Naive thymus-derived CD4-positive, alpha-beta T cell (primary cell): ENCODE measurements at regions not wholly inside any gene's neighbourhood (a gene's known extent, or its start where the extent isn't known, plus 50 kb on each side); places are given as distances from the start of the nearest gene placed in this dataset.

Source experiments
- ATAC-seq: fragments of 150-1000 bp; cut with Tn5 transposase; 2 replicates; pipeline ENCODE4 v1.10.0; 2021; ENCODE audit warnings: mild to moderate bottlenecking, moderate library complexity
- CTCF ChIA-PET: fragments of 350-600 bp; sonication (Branson Sonifier 250); formaldehyde crosslinking; loops from one replicate; lab custom pipeline; 2021; ENCODE audit warnings: antibody characterized with exemption; lab: Charles Lee
- POLR2A ChIA-PET: fragments of 350-600 bp; sonication (Branson Sonifier 250); formaldehyde crosslinking; loops from one replicate; lab custom pipeline; 2021; ENCODE audit warnings: antibody characterized with exemption, inconsistent platforms; lab: Charles Lee
- DNase-seq, 9 donors: peaks; one replicate each; pipeline versions ENCODE4 v3.0.0 to v3.0.0-alpha.2; 2020 to 2022; ENCODE audit warnings: mixed read lengths in 1 of 9
- H3K27ac ChIP-seq: one replicate; pipeline ENCODE4 v1.7.0; 2013; ENCODE audit warnings: mild to moderate bottlenecking, low read depth, low read length, moderate library complexity
- H3K27me3 ChIP-seq, 2 donors: one replicate each; pipeline ENCODE4 v1.7.0; 2013; ENCODE audit warnings: low read length in 2 of 2, mild to moderate bottlenecking in 2 of 2, moderate library complexity in 2 of 2; ENCODE audit not compliant: control insufficient read depth in 2 of 2, insufficient read depth in 2 of 2
- H3K36me3 ChIP-seq, 3 experiments: 1 replicate in 2 of 3; 2 replicates in 1 of 3; pipeline ENCODE4 v1.7.0; 2013; ENCODE audit warnings: low read length in 3 of 3, mild to moderate bottlenecking in 3 of 3, moderate library complexity in 1 of 3; ENCODE audit not compliant: insufficient read depth in 3 of 3, control insufficient read depth in 2 of 3
- H3K4me1 ChIP-seq, 2 donors: one replicate each; pipeline ENCODE4 v1.7.0; 2013; ENCODE audit warnings: low read length in 2 of 2, mild to moderate bottlenecking in 2 of 2, moderate library complexity in 1 of 2; ENCODE audit not compliant: control insufficient read depth in 2 of 2, insufficient read depth in 2 of 2
- H3K4me3 ChIP-seq: 2 replicates; pipeline ENCODE4 v1.7.0; 2013; ENCODE audit warnings: mild to moderate bottlenecking, low read length
- H3K9me3 ChIP-seq, 3 experiments: 1 replicate in 2 of 3; 2 replicates in 1 of 3; pipeline ENCODE4 v1.7.0; 2013; ENCODE audit warnings: low read length in 3 of 3; ENCODE audit not compliant: control insufficient read depth in 2 of 3
- H3K27ac Mint-ChIP-seq, 9 donors: one replicate each; pipeline ENCODE4 v1.8.0; 2020 to 2022; ENCODE audit warnings: mixed read lengths in 9 of 9, mild to moderate bottlenecking in 8 of 9, moderate library complexity in 5 of 9, inconsistent platforms in 2 of 9
- H3K27me3 Mint-ChIP-seq, 5 donors: one replicate each; pipeline ENCODE4 v1.8.0; 2021 to 2022; ENCODE audit warnings: mixed read lengths in 5 of 5, mild to moderate bottlenecking in 1 of 5
- H3K36me3 Mint-ChIP-seq, 5 donors: one replicate each; pipeline ENCODE4 v1.8.0; 2020 to 2022; ENCODE audit warnings: mixed read lengths in 5 of 5, mild to moderate bottlenecking in 3 of 5, inconsistent platforms in 1 of 5
- H3K4me1 Mint-ChIP-seq, 7 donors: one replicate each; pipeline ENCODE4 v1.8.0; 2020 to 2022; ENCODE audit warnings: mixed read lengths in 7 of 7, mild to moderate bottlenecking in 3 of 7, inconsistent platforms in 1 of 7
- H3K4me3 Mint-ChIP-seq, 10 donors: one replicate each; pipeline ENCODE4 v1.8.0; 2020 to 2022; ENCODE audit warnings: mild to moderate bottlenecking in 10 of 10, mixed read lengths in 10 of 10, moderate library complexity in 6 of 10, inconsistent platforms in 2 of 10
- H3K9me3 Mint-ChIP-seq, 11 donors: one replicate each; pipeline ENCODE4 v1.8.0; 2020 to 2022; ENCODE audit warnings: mixed read lengths in 11 of 11, mild to moderate bottlenecking in 4 of 11, inconsistent platforms in 1 of 11, moderate library complexity in 1 of 11
- intact Hi-C, 2 donors: fragments of 100-400 bp; cut with micrococcal nuclease; formaldehyde crosslinking; loops; one replicate each; pipeline ENCODE4 v1.15.1; 2023

GRCh38 chr13:82565201-82565600, 1317.1 kb downstream of the SLITRK1 start:
- Mint-ChIP-seq H3K9me3 (peaks cover 0 to 23% (median 7%) of the 10 kb centered on the region in 11 donors), H3K27me3 (no peaks in the 10 kb centered on the region), H3K36me3 (no peaks in the 10 kb centered on the region), H3K27ac (no peak overlapping the region), H3K4me1 (no peaks in the 10 kb centered on the region), H3K4me3 (no peak overlapping the region)
- Histone ChIP-seq H3K27me3 (no peaks in the 10 kb centered on the region), H3K4me1 (no peaks in the 10 kb centered on the region), H3K36me3 (no peaks in the 10 kb centered on the region), H3K9me3 (no peaks in the 10 kb centered on the region), H3K27ac (no peak overlapping the region), H3K4me3 (no peak overlapping the region)
- ChIA-PET POLR2A (no interaction called here), CTCF (no interaction called here)
- ATAC-seq (no peak), DNase-seq (no peak)
- intact Hi-C loops, result no loop called here

- POLR2A ChIA-PET, result no interaction called here
- CTCF ChIA-PET, result no interaction called here
- H3K9me3 Mint-ChIP-seq, result peaks cover 0 to 9% (median 2%) of the 10 kb centered on the region in 11 donors
- no peak for DNase-seq
- H3K4me1 ChIP-seq, result no peaks in the 10 kb centered on the region
- intact Hi-C loops, result no loop called here
- ATAC-seq, result no peak
- no peaks in the 10 kb centered on the region for H3K9me3 ChIP-seq
- no peaks in the 10 kb centered on the region for H3K4me1 Mint-ChIP-seq
- no peaks in the 10 kb centered on the region for H3K27me3 Mint-ChIP-seq
- H3K27me3 ChIP-seq, result no peaks in the 10 kb centered on the region
- no peak overlapping the region for H3K4me3 Mint-ChIP-seq
- no peak overlapping the region for H3K4me3 ChIP-seq
- H3K27ac ChIP-seq, result no peak overlapping the region
- H3K27ac Mint-ChIP-seq, result no peak overlapping the region
- H3K36me3 ChIP-seq, result no peaks in the 10 kb centered on the region
- H3K36me3 Mint-ChIP-seq, result no peaks in the 10 kb centered on the region
Observed at GRCh38 chr13:82560889-82561288, 1321.4 kb downstream of the SLITRK1 start.

- Histone ChIP-seq H3K27ac (no peak overlapping the region), H3K27me3 (no peaks in the 10 kb centered on the region), H3K4me3 (no peak overlapping the region), H3K9me3 (no peaks in the 10 kb centered on the region), H3K4me1 (no peaks in the 10 kb centered on the region), H3K36me3 (no peaks in the 10 kb centered on the region)
- no peaks in the 10 kb centered on the region for H3K36me3 Mint-ChIP-seq
- H3K27ac Mint-ChIP-seq, result no peak overlapping the region
- no peaks in the 10 kb centered on the region for H3K4me1 Mint-ChIP-seq
- ChIA-PET POLR2A (no interaction called here), CTCF (no interaction called here)
- DNase-seq (no peak), ATAC-seq (no peak)
- H3K27me3 Mint-ChIP-seq, result no peaks in the 10 kb centered on the region
- intact Hi-C loops, result no loop called here
- peaks cover 0 to 16% (median 4%) of the 10 kb centered on the region in 11 donors for H3K9me3 Mint-ChIP-seq
- H3K4me3 Mint-ChIP-seq, result no peak overlapping the region
Observed at GRCh38 chr13:82522872-82523271, 1359.4 kb downstream of the SLITRK1 start.

GRCh38 chr13:82506805-82507414, 1375.4 kb downstream of the SLITRK1 start:
- CTCF ChIA-PET, result no interaction called here
- H3K27me3 Mint-ChIP-seq, result no peaks in the 10 kb centered on the region

GRCh38 chr13:82501834-82502233, 1380.4 kb downstream of the SLITRK1 start:
- no peak for DNase-seq
- CTCF ChIA-PET, result no interaction called here
- H3K27me3 ChIP-seq, result no peaks in the 10 kb centered on the region

More at GRCh38 chr13:82506805-82507414, 1375.4 kb downstream of the SLITRK1 start:
- Mint-ChIP-seq H3K4me1 (no peaks in the 10 kb centered on the region), H3K27ac (no peak overlapping the region), H3K4me3 (no peak overlapping the region), H3K9me3 (peaks cover 1 to 21% (median 6%) of the 10 kb centered on the region in 11 donors), H3K36me3 (no peaks in the 10 kb centered on the region)
- H3K4me3 ChIP-seq, result no peak overlapping the region
- H3K4me1 ChIP-seq, result no peaks in the 10 kb centered on the region
- H3K9me3 ChIP-seq, result no peaks in the 10 kb centered on the region
- ATAC-seq, result no peak
- H3K27ac ChIP-seq, result no peak overlapping the region
- H3K27me3 ChIP-seq, result no peaks in the 10 kb centered on the region
- intact Hi-C loops, result no loop called here
- no peak for DNase-seq
- POLR2A ChIA-PET, result no interaction called here
- no peaks in the 10 kb centered on the region for H3K36me3 ChIP-seq

GRCh38 chr13:82480415-82480814, 1401.9 kb downstream of the SLITRK1 start:
- Histone ChIP-seq H3K4me3 (no peak overlapping the region), H3K36me3 (no peaks in the 10 kb centered on the region), H3K27ac (no peak overlapping the region), H3K4me1 (no peaks in the 10 kb centered on the region), H3K9me3 (no peaks in the 10 kb centered on the region), H3K27me3 (no peaks in the 10 kb centered on the region)
- Mint-ChIP-seq H3K27me3 (no peaks in the 10 kb centered on the region), H3K9me3 (peaks cover 1 to 29% (median 9%) of the 10 kb centered on the region in 11 donors), H3K27ac (no peak overlapping the region), H3K4me1 (no peaks in the 10 kb centered on the region), H3K36me3 (no peaks in the 10 kb centered on the region), H3K4me3 (no peak overlapping the region)
- CTCF ChIA-PET, result no interaction called here
- intact Hi-C loops, result no loop called here
- DNase-seq (no peak), ATAC-seq (no peak)
- POLR2A ChIA-PET, result no interaction called here

More at GRCh38 chr13:82501834-82502233, 1380.4 kb downstream of the SLITRK1 start:
- no peak for ATAC-seq
- no peak overlapping the region for H3K27ac ChIP-seq
- intact Hi-C loops, result no loop called here
- H3K4me3 ChIP-seq, result no peak overlapping the region
- no peaks in the 10 kb centered on the region for H3K9me3 ChIP-seq
- POLR2A ChIA-PET, result no interaction called here
- Mint-ChIP-seq H3K4me3 (no peak overlapping the region), H3K36me3 (no peaks in the 10 kb centered on the region), H3K27me3 (no peaks in the 10 kb centered on the region), H3K9me3 (peaks cover 0 to 12% (median 4%) of the 10 kb centered on the region in 11 donors), H3K4me1 (no peaks in the 10 kb centered on the region), H3K27ac (no peak overlapping the region)
- H3K4me1 ChIP-seq, result no peaks in the 10 kb centered on the region
- H3K36me3 ChIP-seq, result no peaks in the 10 kb centered on the region

- intact Hi-C loops, result no loop called here
- Histone ChIP-seq H3K4me1 (no peaks in the 10 kb centered on the region), H3K9me3 (no peaks in the 10 kb centered on the region), H3K36me3 (no peaks in the 10 kb centered on the region), H3K27ac (no peak overlapping the region), H3K27me3 (no peaks in the 10 kb centered on the region), H3K4me3 (no peak overlapping the region)
- ChIA-PET POLR2A (no interaction called here), CTCF (no interaction called here)
- no peaks in the 10 kb centered on the region for H3K4me1 Mint-ChIP-seq
- H3K9me3 Mint-ChIP-seq, result peaks cover 0 to 35% (median 9%) of the 10 kb centered on the region in 11 donors
- ATAC-seq (peak; percentile 47), DNase-seq (no peak)
- H3K4me3 Mint-ChIP-seq, result no peak overlapping the region
- no peaks in the 10 kb centered on the region for H3K27me3 Mint-ChIP-seq
- no peaks in the 10 kb centered on the region for H3K36me3 Mint-ChIP-seq
- H3K27ac Mint-ChIP-seq, result no peak overlapping the region
Observed at GRCh38 chr13:82477436-82477835, 1404.8 kb downstream of the SLITRK1 start.
